ENCODE measurements at regions not wholly inside any gene's neighbourhood (a gene's known extent, or its start where the extent isn't known, plus 50 kb on each side); places are given as distances from the start of the nearest gene placed in this dataset.

DNA sequence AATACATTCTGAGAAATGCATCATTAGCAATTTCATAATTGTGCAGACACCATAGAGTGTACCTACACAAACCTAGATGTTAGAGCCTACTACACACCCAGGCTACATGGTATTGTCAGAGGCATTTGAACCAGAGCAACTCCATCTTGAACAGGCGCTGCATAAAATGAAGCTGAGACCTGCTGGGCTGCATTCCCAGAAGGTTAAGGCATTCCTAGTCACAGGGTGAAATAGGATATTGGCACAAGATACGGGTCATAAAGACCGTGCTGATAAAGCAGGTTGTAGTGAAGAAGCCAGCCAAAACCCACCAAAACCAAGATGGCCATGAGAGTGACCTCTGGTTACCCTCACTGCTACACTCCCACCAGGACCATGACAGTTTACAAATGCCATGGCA is 116.4 kb downstream of the LARP7 start:
- no peak for TF ChIP-seq ZC3H10 (CRISPR knock-in tag; IDR thresholded peaks at IDR 0.05)
- TF ChIP-seq ZNF565 (CRISPR knock-in tag; conservative IDR thresholded peaks at IDR 0.05; ENCODE audit: low read depth): no peak
- TF ChIP-seq CSDC2 (CRISPR knock-in tag; IDR thresholded peaks at IDR 0.05): no peak
- TF ChIP-seq CREB5 (CRISPR knock-in tag; IDR thresholded peaks at IDR 0.05; ENCODE audit: low read depth): no peak
- TF ChIP-seq ARNTL (CRISPR knock-in tag; IDR thresholded peaks at IDR 0.05; ENCODE audit: borderline replicate concordance, low read depth): no peak
- no peak for ATAC-seq

- ATAC-seq: no peak
- no peak for TF ChIP-seq OSR1 (CRISPR knock-in tag; IDR thresholded peaks at IDR 0.05)
- TF ChIP-seq, protein P1, sequence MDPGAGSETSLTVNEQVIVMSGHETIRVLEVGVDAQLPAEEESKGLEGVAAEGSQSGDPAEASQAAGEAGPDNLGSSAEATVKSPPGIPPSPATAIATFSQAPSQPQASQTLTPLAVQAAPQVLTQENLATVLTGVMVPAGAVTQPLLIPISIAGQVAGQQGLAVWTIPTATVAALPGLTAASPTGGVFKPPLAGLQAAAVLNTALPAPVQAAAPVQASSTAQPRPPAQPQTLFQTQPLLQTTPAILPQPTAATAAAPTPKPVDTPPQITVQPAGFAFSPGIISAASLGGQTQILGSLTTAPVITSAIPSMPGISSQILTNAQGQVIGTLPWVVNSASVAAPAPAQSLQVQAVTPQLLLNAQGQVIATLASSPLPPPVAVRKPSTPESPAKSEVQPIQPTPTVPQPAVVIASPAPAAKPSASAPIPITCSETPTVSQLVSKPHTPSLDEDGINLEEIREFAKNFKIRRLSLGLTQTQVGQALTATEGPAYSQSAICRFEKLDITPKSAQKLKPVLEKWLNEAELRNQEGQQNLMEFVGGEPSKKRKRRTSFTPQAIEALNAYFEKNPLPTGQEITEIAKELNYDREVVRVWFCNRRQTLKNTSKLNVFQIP (CRISPR knock-in tag; IDR thresholded peaks at IDR 0.05; ENCODE audit: borderline replicate concordance, low read depth): no peak
- TF ChIP-seq ZNF565 (CRISPR knock-in tag; conservative IDR thresholded peaks at IDR 0.05; ENCODE audit: low read depth): no peak
- TF ChIP-seq ISL1 (CRISPR knock-in tag; IDR thresholded peaks at IDR 0.05): no peak
- TF ChIP-seq, protein P2, sequence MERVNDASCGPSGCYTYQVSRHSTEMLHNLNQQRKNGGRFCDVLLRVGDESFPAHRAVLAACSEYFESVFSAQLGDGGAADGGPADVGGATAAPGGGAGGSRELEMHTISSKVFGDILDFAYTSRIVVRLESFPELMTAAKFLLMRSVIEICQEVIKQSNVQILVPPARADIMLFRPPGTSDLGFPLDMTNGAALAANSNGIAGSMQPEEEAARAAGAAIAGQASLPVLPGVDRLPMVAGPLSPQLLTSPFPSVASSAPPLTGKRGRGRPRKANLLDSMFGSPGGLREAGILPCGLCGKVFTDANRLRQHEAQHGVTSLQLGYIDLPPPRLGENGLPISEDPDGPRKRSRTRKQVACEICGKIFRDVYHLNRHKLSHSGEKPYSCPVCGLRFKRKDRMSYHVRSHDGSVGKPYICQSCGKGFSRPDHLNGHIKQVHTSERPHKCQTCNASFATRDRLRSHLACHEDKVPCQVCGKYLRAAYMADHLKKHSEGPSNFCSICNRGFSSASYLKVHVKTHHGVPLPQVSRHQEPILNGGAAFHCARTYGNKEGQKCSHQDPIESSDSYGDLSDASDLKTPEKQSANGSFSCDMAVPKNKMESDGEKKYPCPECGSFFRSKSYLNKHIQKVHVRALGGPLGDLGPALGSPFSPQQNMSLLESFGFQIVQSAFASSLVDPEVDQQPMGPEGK (CRISPR knock-in tag; IDR thresholded peaks at IDR 0.05; ENCODE audit: borderline replicate concordance): no peak
- TF ChIP-seq CSDC2 (CRISPR knock-in tag; IDR thresholded peaks at IDR 0.05): no peak
- no peak for TF ChIP-seq ZFP3 (CRISPR knock-in tag; IDR thresholded peaks at IDR 0.05)
- TF ChIP-seq CREB5 (CRISPR knock-in tag; IDR thresholded peaks at IDR 0.05; ENCODE audit: low read depth): no peak
- no peak for TF ChIP-seq RARB (CRISPR knock-in tag; IDR thresholded peaks at IDR 0.05)
- no peak for TF ChIP-seq BACH2 (CRISPR knock-in tag; IDR thresholded peaks at IDR 0.05; ENCODE audit: borderline replicate concordance)
- TF ChIP-seq ESRRG (CRISPR knock-in tag; IDR thresholded peaks at IDR 0.05): no peak
- TF ChIP-seq TCF4 (CRISPR knock-in tag; IDR thresholded peaks at IDR 0.05; ENCODE audit: borderline replicate concordance): no peak
- TF ChIP-seq ZFP30 (CRISPR knock-in tag; IDR thresholded peaks at IDR 0.05): no peak
- TF ChIP-seq, protein P3, sequence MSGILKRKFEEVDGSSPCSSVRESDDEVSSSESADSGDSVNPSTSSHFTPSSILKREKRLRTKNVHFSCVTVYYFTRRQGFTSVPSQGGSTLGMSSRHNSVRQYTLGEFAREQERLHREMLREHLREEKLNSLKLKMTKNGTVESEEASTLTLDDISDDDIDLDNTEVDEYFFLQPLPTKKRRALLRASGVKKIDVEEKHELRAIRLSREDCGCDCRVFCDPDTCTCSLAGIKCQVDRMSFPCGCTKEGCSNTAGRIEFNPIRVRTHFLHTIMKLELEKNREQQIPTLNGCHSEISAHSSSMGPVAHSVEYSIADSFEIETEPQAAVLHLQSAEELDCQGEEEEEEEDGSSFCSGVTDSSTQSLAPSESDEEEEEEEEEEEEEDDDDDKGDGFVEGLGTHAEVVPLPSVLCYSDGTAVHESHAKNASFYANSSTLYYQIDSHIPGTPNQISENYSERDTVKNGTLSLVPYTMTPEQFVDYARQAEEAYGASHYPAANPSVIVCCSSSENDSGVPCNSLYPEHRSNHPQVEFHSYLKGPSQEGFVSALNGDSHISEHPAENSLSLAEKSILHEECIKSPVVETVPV (CRISPR knock-in tag; IDR thresholded peaks at IDR 0.05): no peak
- no peak for TF ChIP-seq TOX (CRISPR knock-in tag; IDR thresholded peaks at IDR 0.05; ENCODE audit: borderline replicate concordance)
- TF ChIP-seq, protein P4, sequence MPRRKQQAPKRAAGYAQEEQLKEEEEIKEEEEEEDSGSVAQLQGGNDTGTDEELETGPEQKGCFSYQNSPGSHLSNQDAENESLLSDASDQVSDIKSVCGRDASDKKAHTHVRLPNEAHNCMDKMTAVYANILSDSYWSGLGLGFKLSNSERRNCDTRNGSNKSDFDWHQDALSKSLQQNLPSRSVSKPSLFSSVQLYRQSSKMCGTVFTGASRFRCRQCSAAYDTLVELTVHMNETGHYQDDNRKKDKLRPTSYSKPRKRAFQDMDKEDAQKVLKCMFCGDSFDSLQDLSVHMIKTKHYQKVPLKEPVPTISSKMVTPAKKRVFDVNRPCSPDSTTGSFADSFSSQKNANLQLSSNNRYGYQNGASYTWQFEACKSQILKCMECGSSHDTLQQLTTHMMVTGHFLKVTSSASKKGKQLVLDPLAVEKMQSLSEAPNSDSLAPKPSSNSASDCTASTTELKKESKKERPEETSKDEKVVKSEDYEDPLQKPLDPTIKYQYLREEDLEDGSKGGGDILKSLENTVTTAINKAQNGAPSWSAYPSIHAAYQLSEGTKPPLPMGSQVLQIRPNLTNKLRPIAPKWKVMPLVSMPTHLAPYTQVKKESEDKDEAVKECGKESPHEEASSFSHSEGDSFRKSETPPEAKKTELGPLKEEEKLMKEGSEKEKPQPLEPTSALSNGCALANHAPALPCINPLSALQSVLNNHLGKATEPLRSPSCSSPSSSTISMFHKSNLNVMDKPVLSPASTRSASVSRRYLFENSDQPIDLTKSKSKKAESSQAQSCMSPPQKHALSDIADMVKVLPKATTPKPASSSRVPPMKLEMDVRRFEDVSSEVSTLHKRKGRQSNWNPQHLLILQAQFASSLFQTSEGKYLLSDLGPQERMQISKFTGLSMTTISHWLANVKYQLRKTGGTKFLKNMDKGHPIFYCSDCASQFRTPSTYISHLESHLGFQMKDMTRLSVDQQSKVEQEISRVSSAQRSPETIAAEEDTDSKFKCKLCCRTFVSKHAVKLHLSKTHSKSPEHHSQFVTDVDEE (CRISPR knock-in tag; IDR thresholded peaks at IDR 0.05): no peak
- TF ChIP-seq PPARA (CRISPR knock-in tag; IDR thresholded peaks at IDR 0.05; ENCODE audit: borderline replicate concordance): no peak
- TF ChIP-seq ZC3H10 (CRISPR knock-in tag; IDR thresholded peaks at IDR 0.05): no peak
- no peak for TF ChIP-seq ZNF70 (CRISPR knock-in tag; IDR thresholded peaks at IDR 0.05)
Observed at GRCh38 chr4:112759313-112759712, 122.4 kb downstream of the LARP7 start.
